Endodermal cell (in vitro differentiated cells): ENCODE measurements at regions not wholly inside any gene's neighbourhood (a gene's known extent, or its start where the extent isn't known, plus 50 kb on each side); places are given as distances from the start of the nearest gene placed in this dataset.

Experiments
- DNase-seq: peaks from one replicate; pipeline ENCODE4 v3.0.0-alpha.2; 2017
- H3K27ac ChIP-seq: 2 replicates; pipeline ENCODE4 v1.5.1; 2013; ENCODE audit warnings: mild to moderate bottlenecking, low read depth, low read length, moderate library complexity
- H3K27me3 ChIP-seq: 2 replicates; pipeline ENCODE4 v1.6.1; 2013; ENCODE audit warnings: mild to moderate bottlenecking, low read length, moderate library complexity; ENCODE audit not compliant: insufficient read depth, control insufficient read depth, poor library complexity, severe bottlenecking
- H3K36me3 ChIP-seq: 2 replicates; pipeline ENCODE4 v1.7.0; 2013; ENCODE audit warnings: mild to moderate bottlenecking, low read length, moderate library complexity; ENCODE audit not compliant: control insufficient read depth, insufficient read depth
- H3K4me1 ChIP-seq: one replicate; pipeline ENCODE4 v1.7.0; 2013; ENCODE audit warnings: low read length; ENCODE audit not compliant: control insufficient read depth, insufficient read depth
- H3K4me3 ChIP-seq: 2 replicates; pipeline ENCODE4 v1.5.1; 2013; ENCODE audit warnings: mild to moderate bottlenecking, low read length, moderate library complexity
- H3K9ac ChIP-seq: 2 replicates; pipeline ENCODE4 v1.6.1; 2013; ENCODE audit warnings: mild to moderate bottlenecking, low read length, moderate library complexity; ENCODE audit not compliant: poor library complexity, severe bottlenecking; ENCODE audit errors: extremely low read depth
- H3K9me3 ChIP-seq: 2 replicates; pipeline ENCODE4 v1.6.1; 2013; ENCODE audit warnings: mild to moderate bottlenecking, low read length, moderate library complexity; ENCODE audit not compliant: control insufficient read depth
- H3K27ac Mint-ChIP-seq: 2 replicates; pipeline ENCODE4 v1.8.0; 2020; ENCODE audit warnings: mixed read lengths
- H3K27me3 Mint-ChIP-seq: 2 replicates; pipeline ENCODE4 v1.8.0; 2021; ENCODE audit warnings: mild to moderate bottlenecking, mixed read lengths; ENCODE audit not compliant: insufficient read depth
- H3K36me3 Mint-ChIP-seq: 2 replicates; pipeline ENCODE4 v1.8.0; 2020; ENCODE audit warnings: low read depth, mixed read lengths
- H3K4me1 Mint-ChIP-seq: 2 replicates; pipeline ENCODE4 v1.8.0; 2020; ENCODE audit warnings: mixed read lengths
- H3K4me3 Mint-ChIP-seq: 2 replicates; pipeline ENCODE4 v1.8.0; 2020; ENCODE audit warnings: mild to moderate bottlenecking, moderate library complexity, mixed read lengths
- H3K9me3 Mint-ChIP-seq: 2 replicates; pipeline ENCODE4 v1.8.0; 2020; ENCODE audit warnings: mild to moderate bottlenecking, mixed read lengths
- WGBS, 2 experiments: methylation state at CpG; one replicate each; pipeline versions ENCODE4 v1.1.5 to v1.1.7; 2013; ENCODE audit warnings: missing lambda C conversion rate in 2 of 2, mixed read lengths in 1 of 2; ENCODE audit not compliant: insufficient coverage in 1 of 2, insufficient read length in 1 of 2; 5-methylcytosine and 5-hydroxymethylcytosine counted together
- TF ChIP-seq, protein P1 (sequence below): fragments of 200-600 bp; sonication (generic); conservative IDR thresholded peaks from 2 replicates; pipeline ENCODE4 v1.5.0; 2021; ENCODE audit warnings: antibody characterized with exemption, mild to moderate bottlenecking

GRCh38 chr22:49178246-49179005, 649.2 kb downstream of the BRD1 start:
- H3K27me3 ChIP-seq = no peaks in the 10 kb centered on the region
- no peak overlapping the region for H3K4me3 ChIP-seq
- DNase-seq = no peak
- H3K4me1 ChIP-seq = peaks cover 3% of the 10 kb centered on the region
- H3K36me3 Mint-ChIP-seq = no peaks in the 10 kb centered on the region
- no peaks in the 10 kb centered on the region for H3K9me3 ChIP-seq
- H3K36me3 ChIP-seq = no peaks in the 10 kb centered on the region
- no peak overlapping the region for H3K27ac Mint-ChIP-seq
- no peaks in the 10 kb centered on the region for H3K9me3 Mint-ChIP-seq
- H3K9ac ChIP-seq = no peak overlapping the region
- no peak overlapping the region for H3K4me3 Mint-ChIP-seq
- H3K27me3 Mint-ChIP-seq = no peaks in the 10 kb centered on the region
- peaks cover 2% of the 10 kb centered on the region for H3K4me1 Mint-ChIP-seq
- TF ChIP-seq, protein P1, sequence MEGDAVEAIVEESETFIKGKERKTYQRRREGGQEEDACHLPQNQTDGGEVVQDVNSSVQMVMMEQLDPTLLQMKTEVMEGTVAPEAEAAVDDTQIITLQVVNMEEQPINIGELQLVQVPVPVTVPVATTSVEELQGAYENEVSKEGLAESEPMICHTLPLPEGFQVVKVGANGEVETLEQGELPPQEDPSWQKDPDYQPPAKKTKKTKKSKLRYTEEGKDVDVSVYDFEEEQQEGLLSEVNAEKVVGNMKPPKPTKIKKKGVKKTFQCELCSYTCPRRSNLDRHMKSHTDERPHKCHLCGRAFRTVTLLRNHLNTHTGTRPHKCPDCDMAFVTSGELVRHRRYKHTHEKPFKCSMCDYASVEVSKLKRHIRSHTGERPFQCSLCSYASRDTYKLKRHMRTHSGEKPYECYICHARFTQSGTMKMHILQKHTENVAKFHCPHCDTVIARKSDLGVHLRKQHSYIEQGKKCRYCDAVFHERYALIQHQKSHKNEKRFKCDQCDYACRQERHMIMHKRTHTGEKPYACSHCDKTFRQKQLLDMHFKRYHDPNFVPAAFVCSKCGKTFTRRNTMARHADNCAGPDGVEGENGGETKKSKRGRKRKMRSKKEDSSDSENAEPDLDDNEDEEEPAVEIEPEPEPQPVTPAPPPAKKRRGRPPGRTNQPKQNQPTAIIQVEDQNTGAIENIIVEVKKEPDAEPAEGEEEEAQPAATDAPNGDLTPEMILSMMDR = no peak
- WGBS, 2 experiments = 91 to 97% methylated on average over 19 to 26 of the region's 26 CpGs
- H3K27ac ChIP-seq = no peak overlapping the region

DNA sequence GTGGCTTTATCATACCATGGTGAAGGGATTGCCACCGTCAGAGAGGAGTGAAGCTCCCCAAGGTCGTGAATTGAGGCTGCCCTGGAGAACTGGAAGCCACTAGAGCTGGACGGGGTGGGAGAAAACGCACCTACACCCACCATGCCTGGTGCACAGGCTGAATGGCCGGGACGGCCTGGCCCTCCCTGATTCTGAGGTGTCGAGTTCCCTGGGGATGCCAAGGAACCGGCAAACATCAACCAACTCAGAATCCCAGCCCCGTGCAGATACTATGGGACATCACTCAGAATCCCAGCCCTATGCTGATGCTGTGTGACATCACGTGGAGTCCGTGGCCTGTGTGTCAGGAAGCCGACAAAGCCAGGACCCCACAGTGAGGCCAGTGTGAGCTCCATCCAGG, 650.0 kb downstream of the BRD1 start:
- Mint-ChIP-seq H3K27ac (no peak overlapping the region), H3K9me3 (peaks cover under 1% of the 10 kb centered on the region), H3K27me3 (no peaks in the 10 kb centered on the region), H3K4me1 (no peaks in the 10 kb centered on the region), H3K4me3 (no peak overlapping the region), H3K36me3 (no peaks in the 10 kb centered on the region)
- Histone ChIP-seq H3K9me3 (no peaks in the 10 kb centered on the region), H3K27ac (no peak overlapping the region), H3K27me3 (no peaks in the 10 kb centered on the region), H3K9ac (no peak overlapping the region), H3K36me3 (no peaks in the 10 kb centered on the region), H3K4me1 (no peaks in the 10 kb centered on the region), H3K4me3 (no peak overlapping the region)
- DNase-seq = no peak
- TF ChIP-seq, protein P1 = no peak
- 85 to 93% methylated on average over 7 to 12 of the region's 12 CpGs for WGBS, 2 experiments

- 80 to 96% methylated on average over 3 to 6 of the region's 6 CpGs for WGBS, 2 experiments
- peaks cover 7% of the 10 kb centered on the region for H3K9me3 Mint-ChIP-seq
- no peak overlapping the region for H3K4me3 Mint-ChIP-seq
- no peak overlapping the region for H3K9ac ChIP-seq
- H3K9me3 ChIP-seq = no peaks in the 10 kb centered on the region
- no peak overlapping the region for H3K4me3 ChIP-seq
- no peaks in the 10 kb centered on the region for H3K36me3 Mint-ChIP-seq
- DNase-seq = no peak
- H3K27ac ChIP-seq = no peak overlapping the region
- no peaks in the 10 kb centered on the region for H3K36me3 ChIP-seq
- H3K4me1 ChIP-seq = no peaks in the 10 kb centered on the region
- no peaks in the 10 kb centered on the region for H3K4me1 Mint-ChIP-seq
- no peak overlapping the region for H3K27ac Mint-ChIP-seq
- H3K27me3 ChIP-seq = no peaks in the 10 kb centered on the region
- H3K27me3 Mint-ChIP-seq = no peaks in the 10 kb centered on the region
- TF ChIP-seq, protein P1 = no peak
Observed at GRCh38 chr22:49176956-49177355, 650.7 kb downstream of the BRD1 start.
